Neural cell (in vitro differentiated cells): ENCODE measurements at regions not wholly inside any gene's neighbourhood (a gene's known extent, or its start where the extent isn't known, plus 50 kb on each side); places are given as distances from the start of the nearest gene placed in this dataset.

Source experiments
- SMC3 ChIP-seq: fragments of 450-650 bp; conservative IDR thresholded peaks from 2 replicates; pipeline ENCODE4 v1.6.1; 2014; ENCODE audit warnings: antibody characterized with exemption, mild to moderate bottlenecking, moderate library complexity; ENCODE audit not compliant: poor library complexity
- TAF1 ChIP-seq: IDR thresholded peaks from 2 replicates; pipeline ENCODE4 v1.6.1; 2012; ENCODE audit warnings: low read depth
- TF ChIP-seq, protein P1 (sequence below): fragments of 450-650 bp; IDR thresholded peaks from 2 replicates; pipeline ENCODE4 v1.5.1; 2014; ENCODE audit warnings: antibody characterized with exemption, mild to moderate bottlenecking, moderate library complexity; ENCODE audit not compliant: poor library complexity, severe bottlenecking

DNA sequence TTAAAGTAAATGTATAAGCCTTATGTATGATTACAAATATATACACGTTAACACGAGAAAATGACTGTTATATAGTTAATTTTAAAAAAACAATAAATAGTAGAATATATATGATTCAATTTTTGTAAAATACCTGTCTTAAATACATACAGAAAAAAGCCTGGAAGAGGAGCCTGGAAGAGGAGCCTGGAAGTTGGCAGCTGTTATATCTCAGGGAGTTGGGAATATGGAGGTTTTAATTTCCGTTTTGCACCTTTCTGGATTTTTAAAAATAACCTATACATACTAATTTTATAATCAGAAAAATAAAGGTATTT, 111.6 kb downstream of the WT1 start:
- TF ChIP-seq, protein P1, sequence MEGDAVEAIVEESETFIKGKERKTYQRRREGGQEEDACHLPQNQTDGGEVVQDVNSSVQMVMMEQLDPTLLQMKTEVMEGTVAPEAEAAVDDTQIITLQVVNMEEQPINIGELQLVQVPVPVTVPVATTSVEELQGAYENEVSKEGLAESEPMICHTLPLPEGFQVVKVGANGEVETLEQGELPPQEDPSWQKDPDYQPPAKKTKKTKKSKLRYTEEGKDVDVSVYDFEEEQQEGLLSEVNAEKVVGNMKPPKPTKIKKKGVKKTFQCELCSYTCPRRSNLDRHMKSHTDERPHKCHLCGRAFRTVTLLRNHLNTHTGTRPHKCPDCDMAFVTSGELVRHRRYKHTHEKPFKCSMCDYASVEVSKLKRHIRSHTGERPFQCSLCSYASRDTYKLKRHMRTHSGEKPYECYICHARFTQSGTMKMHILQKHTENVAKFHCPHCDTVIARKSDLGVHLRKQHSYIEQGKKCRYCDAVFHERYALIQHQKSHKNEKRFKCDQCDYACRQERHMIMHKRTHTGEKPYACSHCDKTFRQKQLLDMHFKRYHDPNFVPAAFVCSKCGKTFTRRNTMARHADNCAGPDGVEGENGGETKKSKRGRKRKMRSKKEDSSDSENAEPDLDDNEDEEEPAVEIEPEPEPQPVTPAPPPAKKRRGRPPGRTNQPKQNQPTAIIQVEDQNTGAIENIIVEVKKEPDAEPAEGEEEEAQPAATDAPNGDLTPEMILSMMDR, result peak; percentile 14
- TF ChIP-seq SMC3, result no peak
- no peak for TF ChIP-seq TAF1
